OCI-LY1 (cell line): ENCODE measurements at regions not wholly inside any gene's neighbourhood (a gene's known extent, or its start where the extent isn't known, plus 50 kb on each side); places are given as distances from the start of the nearest gene placed in this dataset.

Experiments
- H2AFZ ChIP-seq: fragments of 200-600 bp; sonication (generic), shearing (Covaris generic); 2 replicates; pipeline ENCODE4 v1.6.0; 2014; ENCODE audit warnings: antibody characterized with exemption, mild to moderate bottlenecking, low read length
- H3F3A ChIP-seq: fragments of 200-600 bp; sonication (generic), shearing (Covaris generic); 2 replicates; pipeline ENCODE4 v1.6.0; 2014; ENCODE audit warnings: mild to moderate bottlenecking, antibody characterized with exemption, low read length, moderate library complexity; ENCODE audit not compliant: insufficient read depth
- H3K27ac ChIP-seq: fragments of 200-600 bp; sonication (generic); 2 replicates; pipeline ENCODE4 v1.5.1; 2014; ENCODE audit warnings: low read length, mixed run types, mild to moderate bottlenecking, low read depth; ENCODE audit not compliant: poor library complexity, severe bottlenecking
- H3K27me3 ChIP-seq: fragments of 200-600 bp; sonication (generic); 2 replicates; pipeline ENCODE4 v1.6.0; 2014; ENCODE audit warnings: antibody characterized with exemption, mild to moderate bottlenecking, low read length, moderate library complexity; ENCODE audit not compliant: insufficient read depth
- H3K36me3 ChIP-seq: fragments of 200-600 bp; sonication (generic); 2 replicates; pipeline ENCODE4 v1.6.1; 2014; ENCODE audit warnings: mild to moderate bottlenecking, antibody characterized with exemption, low read length, moderate library complexity, mixed read lengths; ENCODE audit not compliant: insufficient read depth
- H3K4me1 ChIP-seq: fragments of 200-600 bp; sonication (generic); 2 replicates; pipeline ENCODE4 v1.5.1; 2014; ENCODE audit warnings: mild to moderate bottlenecking, low read length, moderate library complexity; ENCODE audit not compliant: insufficient read depth, severe bottlenecking
- H3K4me2 ChIP-seq: fragments of 200-600 bp; sonication (generic), shearing (Covaris generic); 2 replicates; pipeline ENCODE4 v1.6.1; 2014; ENCODE audit warnings: low read length
- H3K4me3 ChIP-seq: fragments of 200-600 bp; sonication (generic); 2 replicates; pipeline ENCODE4 v1.5.1; 2014; ENCODE audit warnings: low read length, low read depth, mild to moderate bottlenecking, mixed read lengths; ENCODE audit not compliant: poor library complexity, severe bottlenecking
- H3K79me2 ChIP-seq: fragments of 200-600 bp; shearing (Covaris generic); 2 replicates; pipeline ENCODE4 v1.6.1; 2016; ENCODE audit warnings: mixed run types, low read length, mixed read lengths; ENCODE audit not compliant: insufficient read depth
- H3K9ac ChIP-seq: fragments of 200-600 bp; sonication (generic), shearing (Covaris generic); 2 replicates; pipeline ENCODE4 v1.6.1; 2014; ENCODE audit warnings: mild to moderate bottlenecking, low read length, mixed read lengths
- H3K9me2 ChIP-seq: fragments of 200-600 bp; sonication (generic), shearing (Covaris generic); 2 replicates; pipeline ENCODE4 v1.6.1; 2014; ENCODE audit warnings: low read depth, mild to moderate bottlenecking, low read length, mixed read lengths
- H3K9me3 ChIP-seq: fragments of 200-600 bp; shearing (Covaris generic); 2 replicates; pipeline ENCODE4 v1.6.1; 2014; ENCODE audit warnings: low read length, mixed read lengths
- H4K20me1 ChIP-seq: fragments of 200-600 bp; sonication (generic), shearing (Covaris generic); 2 replicates; pipeline ENCODE4 v1.6.0; 2016; ENCODE audit warnings: mild to moderate bottlenecking, low read length; ENCODE audit not compliant: insufficient read depth
- CTCF ChIP-seq: fragments of 200-600 bp; sonication (generic), shearing (Covaris generic); IDR thresholded peaks from 2 replicates; pipeline ENCODE4 v1.5.1; 2017; ENCODE audit warnings: mild to moderate bottlenecking, antibody characterized with exemption, low read length, moderate library complexity, mixed read lengths
- EZH2 ChIP-seq: fragments of 200-600 bp; sonication (generic), shearing (Covaris generic); IDR thresholded peaks from 2 replicates; pipeline ENCODE4 v1.8.0; 2017; ENCODE audit warnings: borderline replicate concordance, mixed run types, mild to moderate bottlenecking, antibody characterized with exemption, low read length, moderate library complexity, mixed read lengths

DNA sequence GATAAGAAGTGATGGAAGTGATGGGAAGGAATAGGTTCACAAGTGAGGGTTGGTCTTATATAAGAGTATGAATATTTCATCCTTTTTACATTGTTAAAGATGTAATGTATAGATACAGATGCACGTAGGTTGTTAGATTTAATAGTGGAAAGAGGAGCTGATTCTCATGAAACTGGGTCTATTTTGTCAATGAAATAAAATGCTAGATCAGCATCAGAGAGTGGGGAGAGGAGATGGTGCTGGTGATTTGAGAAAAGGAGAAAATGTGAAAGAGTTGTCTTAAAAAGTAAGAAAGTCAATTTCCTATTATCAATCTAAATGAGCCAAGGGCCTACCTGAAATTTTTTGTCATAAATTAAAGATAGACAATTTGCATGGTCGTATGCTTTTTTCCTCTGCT, 82.8 kb upstream of the FYN start:
- Histone ChIP-seq H3F3A (no peaks in the 10 kb centered on the region), H3K27me3 (peaks cover 6% of the 10 kb centered on the region; the same call in 1 of the 2 replicates), H3K79me2 (no peaks in the 10 kb centered on the region), H3K4me2 (no peak overlapping the region), H2AFZ (no peak overlapping the region), H3K9me3 (no peaks in the 10 kb centered on the region), H3K9ac (no peak overlapping the region), H3K36me3 (no peaks in the 10 kb centered on the region), H3K27ac (no peak overlapping the region), H3K9me2 (no peaks in the 10 kb centered on the region), H3K4me1 (no peaks in the 10 kb centered on the region), H3K4me3 (no peak overlapping the region), H4K20me1 (no peaks in the 10 kb centered on the region)
- TF ChIP-seq CTCF (no peak), EZH2 (no peak)

DNA sequence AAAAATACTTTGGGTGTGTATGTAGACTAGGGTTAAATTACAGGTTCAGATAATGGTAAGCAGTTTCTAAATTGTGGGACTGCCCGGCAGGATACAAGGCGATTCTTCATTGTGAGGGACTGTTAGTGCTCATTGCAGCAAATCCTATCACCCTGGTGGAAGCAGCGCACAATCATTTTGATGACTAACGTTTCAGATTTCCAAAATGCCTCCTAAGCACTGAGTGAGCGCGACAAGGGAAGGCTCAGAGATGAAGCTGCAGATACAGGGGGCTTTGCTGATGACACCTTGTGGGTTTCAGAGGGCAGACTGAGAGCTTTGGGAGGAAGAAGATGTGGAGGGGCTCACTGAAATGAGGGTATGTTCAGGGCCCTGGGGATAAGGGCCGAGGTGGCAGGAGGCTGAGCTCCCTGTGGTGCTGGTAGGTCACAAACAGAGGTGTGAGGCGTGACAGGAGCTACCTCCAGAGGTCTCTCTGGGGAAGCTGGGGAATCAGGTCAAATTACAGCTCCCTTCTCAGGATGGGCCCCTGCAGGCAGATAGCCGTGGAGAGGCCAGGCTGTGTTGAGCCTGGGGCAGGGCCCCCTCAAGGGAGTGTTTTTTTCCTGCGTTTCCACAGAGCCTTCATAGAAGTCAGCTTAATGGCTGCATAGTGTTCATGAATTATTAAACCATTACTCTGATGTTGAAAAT, 84.5 kb upstream of the FYN start:
- Histone ChIP-seq H4K20me1 (no peaks in the 10 kb centered on the region), H3K9ac (no peak overlapping the region), H3K27me3 (peaks cover 4% of the 10 kb centered on the region; the same call in 1 of the 2 replicates), H3K4me1 (no peaks in the 10 kb centered on the region), H3F3A (no peaks in the 10 kb centered on the region), H3K9me2 (no peaks in the 10 kb centered on the region), H3K36me3 (no peaks in the 10 kb centered on the region), H3K9me3 (no peaks in the 10 kb centered on the region), H3K79me2 (no peaks in the 10 kb centered on the region), H2AFZ (no peak overlapping the region), H3K27ac (no peak overlapping the region), H3K4me3 (no peak overlapping the region), H3K4me2 (no peak overlapping the region)
- TF ChIP-seq CTCF: no peak
- TF ChIP-seq EZH2: no peak

DNA sequence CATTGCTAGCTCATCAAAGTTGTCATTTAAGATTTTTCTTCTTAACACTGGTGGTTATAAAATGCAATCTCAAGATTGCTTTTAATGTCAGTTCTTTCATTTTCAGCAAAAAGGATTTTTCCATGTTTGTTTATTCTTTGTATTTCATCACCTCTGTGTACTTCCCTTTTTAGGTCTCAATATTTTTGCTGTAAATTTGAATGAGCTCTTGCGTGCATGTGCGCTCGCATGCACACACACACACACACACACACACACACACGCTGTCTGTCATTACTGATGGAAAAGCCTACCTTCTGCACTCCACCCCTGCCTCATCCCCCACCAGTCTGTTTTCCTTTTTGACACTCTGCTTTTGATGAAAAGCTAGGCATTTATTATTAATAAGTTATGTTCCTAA, 85.3 kb upstream of the FYN start:
- TF ChIP-seq CTCF (no peak), EZH2 (no peak)
- H3K79me2 ChIP-seq: no peaks in the 10 kb centered on the region
- no peaks in the 10 kb centered on the region for H3K4me1 ChIP-seq
- no peaks in the 10 kb centered on the region for H3F3A ChIP-seq
- H3K9me2 ChIP-seq: no peaks in the 10 kb centered on the region
- H2AFZ ChIP-seq: no peak overlapping the region
- H3K27me3 ChIP-seq: no peaks in the 10 kb centered on the region
- no peak overlapping the region for H3K4me2 ChIP-seq
- no peak overlapping the region for H3K4me3 ChIP-seq
- H3K9ac ChIP-seq: no peak overlapping the region
- no peak overlapping the region for H3K27ac ChIP-seq
- H3K36me3 ChIP-seq: no peaks in the 10 kb centered on the region
- no peaks in the 10 kb centered on the region for H3K9me3 ChIP-seq
- H4K20me1 ChIP-seq: no peaks in the 10 kb centered on the region
